ENCODE measurements at regions not wholly inside any gene's neighbourhood (a gene's known extent, or its start where the extent isn't known, plus 50 kb on each side); places are given as distances from the start of the nearest gene placed in this dataset.

GRCh38 chr2:41863062-41863461 is 184.8 kb upstream of the PKDCC start:
- intact Hi-C loops (cut with DNase I; ENCODE audit: low total_unique reads): no loop called here
- H3K9me3 ChIP-seq: no peaks in the 10 kb centered on the region
- peaks cover 0 to 5% (median 0%) of the 10 kb centered on the region in 4 donors for H3K4me1 ChIP-seq
- H3K27me3 ChIP-seq: peaks cover 0 to 9% (median 0%) of the 10 kb centered on the region in 3 donors
- WGBS, 5 donors: 69 to 76% (median 75%) methylated on average over 2 of the region's 2 CpGs
- H3K27ac ChIP-seq: no peak overlapping the region
- no peak for DNase-seq
- H3K36me3 ChIP-seq: no peaks in the 10 kb centered on the region
- H3K4me3 ChIP-seq: no peak overlapping the region
- no peak for TF ChIP-seq POLR2AphosphoS5 (IDR thresholded peaks at IDR 0.05)

GRCh38 chr2:41865263-41865662 is 182.6 kb upstream of the PKDCC start:
- peaks cover 0 to 9% (median 0%) of the 10 kb centered on the region in 3 donors for H3K27me3 ChIP-seq
- TF ChIP-seq POLR2AphosphoS5 (IDR thresholded peaks at IDR 0.05) (no peak), EP300 (IDR thresholded peaks at IDR 0.05) (no peak), POLR2A (IDR thresholded peaks at IDR 0.05) (no peak), CTCF (IDR thresholded peaks at IDR 0.05) (no peak)
- no peak overlapping the region for H3K27ac ChIP-seq
- intact Hi-C loops (cut with DNase I; ENCODE audit: low total_unique reads): loop anchor here (5.0 kb wide), 1 partner anchor 222 kb away; no protein-coding TSS in a partner anchor
- no peak for DNase-seq
- H3K4me3 ChIP-seq: no peak overlapping the region
- WGBS, 5 donors: 67 to 86% (median 73%) methylated on average over 3 of the region's 3 CpGs
- H3K36me3 ChIP-seq: no peaks in the 10 kb centered on the region
- peaks cover 0 to 8% (median 2%) of the 10 kb centered on the region in 4 donors for H3K4me1 ChIP-seq
- no peaks in the 10 kb centered on the region for H3K9me3 ChIP-seq

GRCh38 chr2:41867553-41867952 is 180.3 kb upstream of the PKDCC start:
- no peak overlapping the region for H3K27ac ChIP-seq
- H3K27me3 ChIP-seq: peaks cover 0 to 9% (median 0%) of the 10 kb centered on the region in 3 donors
- 66 to 71% (median 69%) methylated on average over 3 of the region's 3 CpGs for WGBS, 5 donors
- intact Hi-C loops (cut with DNase I; ENCODE audit: low total_unique reads): loop anchor here (5.0 kb wide), 1 partner anchor 220 kb away; no protein-coding TSS in a partner anchor
- TF ChIP-seq POLR2AphosphoS5 (IDR thresholded peaks at IDR 0.05) (no peak), EP300 (IDR thresholded peaks at IDR 0.05) (no peak), POLR2A (IDR thresholded peaks at IDR 0.05) (no peak), CTCF (IDR thresholded peaks at IDR 0.05) (no peak)
- no peaks in the 10 kb centered on the region for H3K36me3 ChIP-seq
- no peak overlapping the region for H3K4me3 ChIP-seq
- DNase-seq: no peak
- no peaks in the 10 kb centered on the region for H3K9me3 ChIP-seq
- H3K4me1 ChIP-seq: peaks cover 0 to 10% (median 2%) of the 10 kb centered on the region in 4 donors

GRCh38 chr2:41869542-41870264 is 178.1 kb upstream of the PKDCC start:
- Histone ChIP-seq H3K27me3 (no peaks in the 10 kb centered on the region), H3K4me3 (no peak overlapping the region), H3K27ac (no peak overlapping the region), H3K4me1 (peaks cover 0 to 14% (median 5%) of the 10 kb centered on the region in 4 donors), H3K36me3 (no peaks in the 10 kb centered on the region), H3K9me3 (no peaks in the 10 kb centered on the region)
- TF ChIP-seq CTCF (IDR thresholded peaks at IDR 0.05) (peak in 5 of 7 experiments; percentile 55 to 92 (median 85)), POLR2AphosphoS5 (IDR thresholded peaks at IDR 0.05) (peak in 1 of 3 donors; percentile 26), POLR2A (IDR thresholded peaks at IDR 0.05) (no peak)
- intact Hi-C loops (cut with DNase I; ENCODE audit: low total_unique reads): loop anchor here (5.0 kb wide), 1 partner anchor 218 kb away; no protein-coding TSS in a partner anchor
- peak; percentile 72 to 92 for DNase-seq
- WGBS, 5 donors: 29 to 38% (median 33%) methylated on average over 3 of the region's 3 CpGs

GRCh38 chr2:41870265-41870585 is 177.6 kb upstream of the PKDCC start:
- Histone ChIP-seq H3K9me3 (no peaks in the 10 kb centered on the region), H3K27me3 (no peaks in the 10 kb centered on the region), H3K4me3 (no peak overlapping the region), H3K36me3 (no peaks in the 10 kb centered on the region), H3K27ac (no peak overlapping the region), H3K4me1 (peaks cover 0 to 14% (median 5%) of the 10 kb centered on the region in 4 donors)
- WGBS, 5 donors: 78 to 93% (median 85%) methylated on average over 6 of the region's 6 CpGs
- no peak for TF ChIP-seq POLR2AphosphoS5 (IDR thresholded peaks at IDR 0.05)
- no peak for TF ChIP-seq POLR2A (IDR thresholded peaks at IDR 0.05)
- TF ChIP-seq CTCF (IDR thresholded peaks at IDR 0.05): no peak
- no peak for TF ChIP-seq EP300 (IDR thresholded peaks at IDR 0.05)
- no peak for DNase-seq
- intact Hi-C loops (cut with DNase I; ENCODE audit: low total_unique reads): no loop called here

Measured in stomach (tissue), 8 donors.